K562 (cell line): ENCODE measurements at regions not wholly inside any gene's neighbourhood (a gene's known extent, or its start where the extent isn't known, plus 50 kb on each side); places are given as distances from the start of the nearest gene placed in this dataset.

Experiments used
- CUX1 ChIP-seq: fragments of 200-800 bp; sonication (Bioruptor generic); IDR thresholded peaks from 2 replicates; pipeline ENCODE4 v1.6.1; 2016; ENCODE audit warnings: missing genetic modification characterization, missing compliant biosample characterization
- POLR2B ChIP-seq: fragments of 450-650 bp; IDR thresholded peaks from 2 replicates; pipeline ENCODE4 v1.6.1; 2018; ENCODE audit warnings: low read depth; ENCODE audit not compliant: partially characterized antibody
- SMARCC2 ChIP-seq: fragments of 450-650 bp; IDR thresholded peaks from 2 replicates; pipeline ENCODE4 v1.6.1; 2017; ENCODE audit warnings: antibody characterized with exemption, moderate library complexity, mild to moderate bottlenecking, low read depth
- ZNF217 ChIP-seq: sonication (generic); formaldehyde crosslinking; IDR thresholded peaks from 2 replicates; pipeline ENCODE4 v1.8.0; 2022; ENCODE audit warnings: mild to moderate bottlenecking, missing genetic modification reagents

GRCh38 chr7:106584914-106585759, 75.8 kb downstream of the CCDC71L start (continued):
- TF ChIP-seq CUX1 (CRISPR knock-in tag) = peak; percentile 77; the same call in 1 of the 2 replicates
- TF ChIP-seq SMARCC2 = 0 out of 2 replicates have a peak, but pooled peaks have one; percentile 17
- TF ChIP-seq POLR2B = no peak
- no peak for TF ChIP-seq ZNF217
